Colonic mucosa (tissue), 4 donors: ENCODE measurements at regions not wholly inside any gene's neighbourhood (a gene's known extent, or its start where the extent isn't known, plus 50 kb on each side); places are given as distances from the start of the nearest gene placed in this dataset.

Source experiments
- DNase-seq: peaks from one replicate; pipeline ENCODE4 v3.0.0-alpha.2; 2020
- H3K27ac ChIP-seq: fragments of 200-600 bp; one replicate; pipeline ENCODE4 v1.8.0; 2021
- H3K27me3 ChIP-seq: fragments of 200-600 bp; one replicate; pipeline ENCODE4 v1.8.0; 2021
- H3K36me3 ChIP-seq: fragments of 200-600 bp; one replicate; pipeline ENCODE4 v1.8.0; 2021
- H3K4me1 ChIP-seq: fragments of 200-600 bp; one replicate; pipeline ENCODE4 v1.8.0; 2021; ENCODE audit warnings: mild to moderate bottlenecking
- H3K4me3 ChIP-seq: fragments of 200-600 bp; one replicate; pipeline ENCODE4 v1.8.0; 2021
- H3K9ac ChIP-seq, 2 donors: one replicate each; pipeline ENCODE4 v1.7.0; 2013; ENCODE audit warnings: control low read depth in 2 of 2, low read depth in 2 of 2, low read length in 2 of 2
- H3K9me3 ChIP-seq: fragments of 200-600 bp; one replicate; pipeline ENCODE4 v1.8.0; 2021
- CTCF ChIP-seq: fragments of 200-600 bp; IDR thresholded peaks from one replicate; pipeline ENCODE4 v1.8.0; 2022; ENCODE audit warnings: antibody characterized with exemption, mild to moderate bottlenecking
- intact Hi-C: fragments of 100-400 bp; cut with DNase I; formaldehyde crosslinking; loops from one replicate; pipeline ENCODE4 v1.14.1; 2022
- donor health status: healthy.
- donor health status: DM: no; HTN: no; CAD: no.
- donor health status: DM: no; HTN: no; CAD: no.

- H3K27me3 ChIP-seq, result no peaks in the 10 kb centered on the region
- H3K4me1 ChIP-seq, result peaks cover 3% of the 10 kb centered on the region
- no peaks in the 10 kb centered on the region for H3K9me3 ChIP-seq
- peak overlapping the region; percentile 35 for H3K4me3 ChIP-seq
- no peak for TF ChIP-seq CTCF
- intact Hi-C loops, result loop anchor here (10.0 kb wide), 1 partner anchor 331 kb away; no protein-coding TSS in a partner anchor
- DNase-seq, result peak; percentile 45
- H3K27ac ChIP-seq, result no peak overlapping the region
- H3K36me3 ChIP-seq, result no peaks in the 10 kb centered on the region
- H3K9ac ChIP-seq, result peak overlapping the region in 1 of 2 donors; percentile 41
Measured at GRCh38 chr15:31975830-31976229, 54.5 kb upstream of the CHRNA7 start.

- TF ChIP-seq CTCF, result no peak
- Histone ChIP-seq H3K27me3 (no peaks in the 10 kb centered on the region), H3K4me1 (peaks cover 3% of the 10 kb centered on the region), H3K9ac (no peak overlapping the region), H3K9me3 (no peaks in the 10 kb centered on the region), H3K4me3 (no peak overlapping the region), H3K27ac (no peak overlapping the region), H3K36me3 (no peaks in the 10 kb centered on the region)
- no peak for DNase-seq
- intact Hi-C loops, result loop anchor here (10.0 kb wide), 1 partner anchor 332 kb away; no protein-coding TSS in a partner anchor
Measured at GRCh38 chr15:31977138-31977537, 53.2 kb upstream of the CHRNA7 start.

GRCh38 chr15:31977812-31978661 lies 52.3 kb upstream of the CHRNA7 start:
- DNase-seq, result peak; percentile 68
- Histone ChIP-seq H3K4me3 (no peak overlapping the region), H3K36me3 (no peaks in the 10 kb centered on the region), H3K27ac (no peak overlapping the region), H3K9me3 (no peaks in the 10 kb centered on the region), H3K27me3 (no peaks in the 10 kb centered on the region), H3K4me1 (peaks cover 3% of the 10 kb centered on the region), H3K9ac (no peak overlapping the region)
- TF ChIP-seq CTCF, result peak; percentile 90
- intact Hi-C loops, result loop anchor here (10.0 kb wide), 1 partner anchor 333 kb away; no protein-coding TSS in a partner anchor
